ENCODE measurements at regions not wholly inside any gene's neighbourhood (a gene's known extent, or its start where the extent isn't known, plus 50 kb on each side); places are given as distances from the start of the nearest gene placed in this dataset.

DNA sequence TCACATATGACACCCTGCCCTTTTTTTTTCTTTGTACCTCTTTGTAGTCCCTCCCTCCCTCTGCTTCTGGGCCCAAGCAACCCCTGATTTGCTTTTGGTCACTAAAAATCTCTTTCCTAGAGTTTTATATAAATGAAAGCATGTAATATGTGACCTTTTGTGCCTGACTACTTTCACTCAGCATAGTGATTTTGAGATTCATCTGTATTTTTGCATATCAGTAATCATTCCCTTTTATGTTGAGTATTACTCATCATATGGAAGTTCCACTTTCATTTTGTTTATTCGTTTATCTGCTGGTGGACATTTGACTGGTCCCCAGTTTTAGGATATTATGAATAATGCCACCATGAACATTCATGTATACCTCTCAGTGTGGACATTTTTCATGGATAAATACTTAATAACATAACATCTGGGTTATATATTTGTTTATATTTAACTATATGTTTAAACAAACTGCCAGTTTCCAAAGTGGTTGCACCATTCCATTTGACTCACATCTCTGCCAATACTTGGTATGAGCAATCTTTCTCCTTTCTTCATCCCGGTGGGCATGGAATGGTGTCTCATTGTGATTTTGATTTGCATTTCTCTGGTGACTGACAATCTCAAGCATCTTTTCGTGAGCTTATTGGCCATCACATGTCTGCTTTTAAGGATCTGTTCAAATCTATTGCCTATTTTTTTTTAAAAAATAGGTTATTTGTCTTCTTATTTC, 115.7 kb upstream of the S1PR3 start:
- H2AFZ ChIP-seq (replicated peaks; ENCODE audit: low read length, poor library complexity): no peak overlapping the region
- no peaks in the 10 kb centered on the region for H3K79me1 ChIP-seq (ENCODE audit: low read depth in 1 of 2, low read length in 2 of 2)
- H2BK120ac ChIP-seq (ENCODE audit: low read depth, low read length): no peak overlapping the region
- no peak overlapping the region for H3K4me2 ChIP-seq (ENCODE audit: low read depth, low read length)
- no peaks in the 10 kb centered on the region for H3K9me1 ChIP-seq (ENCODE audit: insufficient read depth, low read length)
- H4K8ac ChIP-seq (ENCODE audit: low read depth in 2 of 2, low read length in 2 of 2): no peak overlapping the region
- no TSS peak for BruUV-seq (replicated peaks)
- H2BK20ac ChIP-seq (ENCODE audit: low read depth, low read length): no peak overlapping the region
- no peak overlapping the region for H3K56ac ChIP-seq (ENCODE audit: extremely low read depth, insufficient read depth, low read length)
- in situ Hi-C loops (cut with MboI; ENCODE audit: low sequenced_read_pairs): no loop called here
- no peak overlapping the region for H3K23ac ChIP-seq (ENCODE audit: low read depth, low read length)
- dilution Hi-C loops (cut with HindIII; ENCODE audit: low sequenced_read_pairs, unreplicated experiment): no loop called here
- no peak overlapping the region for H3K4ac ChIP-seq (ENCODE audit: low read depth, low read length)
- CTCF ChIA-PET: no interaction called here
- no peak overlapping the region for H2BK5ac ChIP-seq (ENCODE audit: low read depth, low read length, poor library complexity, severe bottlenecking)
- no peak for DNase-seq
- no peak overlapping the region for H4K91ac ChIP-seq (ENCODE audit: insufficient read depth, low read depth, low read length)
- WGBS, 2 experiments (ENCODE audit: extremely low coverage in 2 of 2, insufficient read length in 1 of 2): no CpG with 5 or more reads among the region's 3 CpGs
- no peak overlapping the region for H3K14ac ChIP-seq (replicated peaks; ENCODE audit: low read depth, low read length)
- H3K18ac ChIP-seq (ENCODE audit: low read depth, low read length): no peak overlapping the region
- H4K5ac ChIP-seq (ENCODE audit: low read depth, low read length): no peak overlapping the region
- POLR2A ChIA-PET (ENCODE audit: unreplicated experiment): interaction anchor here (0.6 kb wide), 1 partner anchor 29 kb away, joined by 4 read pairs; no protein-coding TSS in a partner anchor
- H3K4me1 ChIP-seq (ENCODE audit: control insufficient read depth, insufficient read depth, low read length): no peaks in the 10 kb centered on the region
- no peaks in the 10 kb centered on the region for H4K20me1 ChIP-seq (ENCODE audit: insufficient read depth, low read length)
- no peaks in the 10 kb centered on the region for H3K36me3 ChIP-seq (ENCODE audit: control insufficient read depth, insufficient read depth, low read length)
- intact Hi-C loops (cut with micrococcal nuclease): no loop called here
- no peak; the same call in 1 of the 2 replicates for ATAC-seq (ENCODE audit: low read depth)
- H2BK15ac ChIP-seq (ENCODE audit: low read depth, low read length): no peak overlapping the region
- no peaks in the 10 kb centered on the region for H3K9me3 ChIP-seq (ENCODE audit: control insufficient read depth, insufficient read depth, low read length)
- no peak overlapping the region for H2AK9ac ChIP-seq (replicated peaks; ENCODE audit: low read depth, low read length, poor library complexity)
- H3K9ac ChIP-seq (ENCODE audit: low read depth, low read length): no peak overlapping the region
- TF ChIP-seq, protein P1, sequence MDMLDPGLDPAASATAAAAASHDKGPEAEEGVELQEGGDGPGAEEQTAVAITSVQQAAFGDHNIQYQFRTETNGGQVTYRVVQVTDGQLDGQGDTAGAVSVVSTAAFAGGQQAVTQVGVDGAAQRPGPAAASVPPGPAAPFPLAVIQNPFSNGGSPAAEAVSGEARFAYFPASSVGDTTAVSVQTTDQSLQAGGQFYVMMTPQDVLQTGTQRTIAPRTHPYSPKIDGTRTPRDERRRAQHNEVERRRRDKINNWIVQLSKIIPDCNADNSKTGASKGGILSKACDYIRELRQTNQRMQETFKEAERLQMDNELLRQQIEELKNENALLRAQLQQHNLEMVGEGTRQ (IDR thresholded peaks at IDR 0.05; ENCODE audit: low read depth, low read length): no peak
- TF ChIP-seq SMC3 (IDR thresholded peaks at IDR 0.05; ENCODE audit: low read depth, low read length): no peak
- TF ChIP-seq FOS (IDR thresholded peaks at IDR 0.05; ENCODE audit: low read depth, low read length): no peak
- TF ChIP-seq CHD1 (IDR thresholded peaks at IDR 0.05; ENCODE audit: low read depth, low read length): no peak
- no peak for TF ChIP-seq MAFK (IDR thresholded peaks at IDR 0.05; ENCODE audit: low read depth, low read length)
- TF ChIP-seq, protein P2, sequence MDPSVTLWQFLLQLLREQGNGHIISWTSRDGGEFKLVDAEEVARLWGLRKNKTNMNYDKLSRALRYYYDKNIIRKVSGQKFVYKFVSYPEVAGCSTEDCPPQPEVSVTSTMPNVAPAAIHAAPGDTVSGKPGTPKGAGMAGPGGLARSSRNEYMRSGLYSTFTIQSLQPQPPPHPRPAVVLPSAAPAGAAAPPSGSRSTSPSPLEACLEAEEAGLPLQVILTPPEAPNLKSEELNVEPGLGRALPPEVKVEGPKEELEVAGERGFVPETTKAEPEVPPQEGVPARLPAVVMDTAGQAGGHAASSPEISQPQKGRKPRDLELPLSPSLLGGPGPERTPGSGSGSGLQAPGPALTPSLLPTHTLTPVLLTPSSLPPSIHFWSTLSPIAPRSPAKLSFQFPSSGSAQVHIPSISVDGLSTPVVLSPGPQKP (IDR thresholded peaks at IDR 0.05; ENCODE audit: borderline replicate concordance, low read depth, low read length): no peak
- TF ChIP-seq RFX5 (IDR thresholded peaks at IDR 0.05; ENCODE audit: low read depth, low read length): no peak
- TF ChIP-seq CEBPB (IDR thresholded peaks at IDR 0.05; ENCODE audit: low read depth, low read length): no peak
- TF ChIP-seq MAZ (IDR thresholded peaks at IDR 0.05; ENCODE audit: borderline replicate concordance, low read depth, low read length): no peak
- TF ChIP-seq RCOR1 (IDR thresholded peaks at IDR 0.05; ENCODE audit: insufficient replicate concordance, low read length): no peak
- no peak for TF ChIP-seq BHLHE40 (IDR thresholded peaks at IDR 0.05; ENCODE audit: low read depth, low read length)
- no peak for TF ChIP-seq NFE2L2 (IDR thresholded peaks at IDR 0.05; ENCODE audit: low read depth, low read length)
- TF ChIP-seq POLR2A (IDR thresholded peaks at IDR 0.05; ENCODE audit: low read depth, low read length): no peak
- TF ChIP-seq, protein P3, sequence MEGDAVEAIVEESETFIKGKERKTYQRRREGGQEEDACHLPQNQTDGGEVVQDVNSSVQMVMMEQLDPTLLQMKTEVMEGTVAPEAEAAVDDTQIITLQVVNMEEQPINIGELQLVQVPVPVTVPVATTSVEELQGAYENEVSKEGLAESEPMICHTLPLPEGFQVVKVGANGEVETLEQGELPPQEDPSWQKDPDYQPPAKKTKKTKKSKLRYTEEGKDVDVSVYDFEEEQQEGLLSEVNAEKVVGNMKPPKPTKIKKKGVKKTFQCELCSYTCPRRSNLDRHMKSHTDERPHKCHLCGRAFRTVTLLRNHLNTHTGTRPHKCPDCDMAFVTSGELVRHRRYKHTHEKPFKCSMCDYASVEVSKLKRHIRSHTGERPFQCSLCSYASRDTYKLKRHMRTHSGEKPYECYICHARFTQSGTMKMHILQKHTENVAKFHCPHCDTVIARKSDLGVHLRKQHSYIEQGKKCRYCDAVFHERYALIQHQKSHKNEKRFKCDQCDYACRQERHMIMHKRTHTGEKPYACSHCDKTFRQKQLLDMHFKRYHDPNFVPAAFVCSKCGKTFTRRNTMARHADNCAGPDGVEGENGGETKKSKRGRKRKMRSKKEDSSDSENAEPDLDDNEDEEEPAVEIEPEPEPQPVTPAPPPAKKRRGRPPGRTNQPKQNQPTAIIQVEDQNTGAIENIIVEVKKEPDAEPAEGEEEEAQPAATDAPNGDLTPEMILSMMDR (conservative IDR thresholded peaks at IDR 0.05; ENCODE audit: low read depth, low read length): no peak
- no peak for TF ChIP-seq RAD21 (IDR thresholded peaks at IDR 0.05; ENCODE audit: low read length)
- TF ChIP-seq MXI1 (IDR thresholded peaks at IDR 0.05; ENCODE audit: borderline replicate concordance, low read depth, low read length): no peak
- no peak overlapping the region for H3K27ac ChIP-seq (ENCODE audit: insufficient read depth, low read length)
- no peak overlapping the region for H2AK5ac ChIP-seq (ENCODE audit: low read depth, low read length)
- peaks cover 1% of the 10 kb centered on the region; the same call in 1 of the 2 replicates for H3K27me3 ChIP-seq (ENCODE audit: control insufficient read depth, insufficient read depth, low read length)
- no peak overlapping the region for H3K4me3 ChIP-seq (ENCODE audit: insufficient read depth, low read depth, low read length)

Data from IMR-90 (cell line).